NCI-H1105 (cell line): ENCODE measurements at regions not wholly inside any gene's neighbourhood (a gene's known extent, or its start where the extent isn't known, plus 50 kb on each side); places are given as distances from the start of the nearest gene placed in this dataset.

ENCODE experiments used
- DNase-seq: peaks from one replicate; lab custom pipeline; 2025; lab: John Stamatoyannopoulos, UW

- no peak for DNase-seq
Observed at GRCh38 chr2:20540587-20541293, 93.9 kb downstream of the RHOB start.

DNA sequence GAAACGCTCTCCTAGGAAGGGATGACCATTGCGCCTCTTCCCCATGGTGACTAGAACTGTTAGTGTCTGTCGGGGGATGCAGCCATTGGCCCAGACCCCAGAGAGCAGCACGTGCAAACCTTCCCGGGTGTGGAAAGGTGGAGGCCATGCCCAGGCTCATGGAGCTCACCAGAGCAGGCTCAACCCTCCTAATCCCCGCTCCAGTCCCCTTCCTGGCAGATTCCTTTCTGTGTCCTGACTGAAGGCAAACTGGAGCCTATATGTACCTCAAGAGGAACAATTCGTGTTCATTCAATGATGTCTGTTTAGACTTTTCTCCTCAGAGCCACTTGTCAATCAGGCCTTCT, 94.4 kb downstream of the RHOB start:
- DNase-seq: no peak

DNA sequence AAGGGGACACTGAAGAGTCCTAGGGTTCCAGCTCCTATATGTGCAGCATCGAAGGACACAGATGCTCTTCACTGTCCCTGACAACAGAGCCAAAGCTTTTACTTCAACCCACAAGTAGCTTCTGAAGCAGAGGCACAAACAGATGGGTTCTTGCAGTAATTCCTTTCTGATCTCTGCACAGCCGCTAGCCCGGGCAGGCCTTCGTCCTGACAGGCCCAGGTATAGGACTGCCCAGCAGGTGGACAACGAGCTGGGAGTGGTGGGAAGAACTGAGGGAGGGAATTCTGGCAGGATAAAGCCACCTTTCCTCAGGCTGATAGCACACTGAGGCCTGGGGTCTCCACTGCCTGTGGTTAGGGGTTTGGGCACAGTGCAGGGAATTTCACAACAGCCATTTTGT, 94.8 kb downstream of the RHOB start:
- no peak for DNase-seq

GRCh38 chr2:20542269-20542668, 95.4 kb downstream of the RHOB start:
- no peak for DNase-seq

GRCh38 chr2:20542746-20543468, 96.0 kb downstream of the RHOB start:
- DNase-seq: no peak

- DNase-seq: no peak
Observed at GRCh38 chr2:20543469-20544152, 96.7 kb downstream of the RHOB start.

DNA sequence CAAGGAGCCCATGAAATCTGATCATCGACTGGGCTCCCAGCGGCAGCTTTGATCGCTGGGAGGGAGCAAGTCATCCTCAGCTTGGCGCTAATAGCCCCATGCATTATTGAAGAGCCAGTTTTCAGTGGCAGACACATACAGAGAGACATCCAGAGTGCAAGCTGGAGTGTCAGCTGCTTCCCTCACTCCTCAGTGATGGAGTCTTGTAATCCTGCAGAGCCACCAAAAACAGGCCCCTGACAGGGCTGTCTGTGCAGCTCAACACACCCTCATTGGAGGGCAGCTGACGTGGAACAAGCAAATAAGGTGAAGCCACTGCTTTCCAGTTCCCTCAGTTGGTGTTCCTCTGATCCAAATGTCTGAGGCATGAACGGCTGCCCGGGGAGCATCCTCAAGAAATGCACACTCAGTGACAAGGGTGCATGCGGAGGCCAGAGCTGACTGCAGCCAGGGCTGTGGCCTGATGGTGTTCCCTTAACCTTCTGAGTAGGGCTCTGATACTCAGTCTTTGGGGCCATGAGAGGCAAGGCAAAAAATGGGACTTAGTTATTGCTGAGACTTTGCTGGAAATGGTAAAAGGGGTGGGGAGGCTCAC, 97.4 kb downstream of the RHOB start:
- no peak for DNase-seq

GRCh38 chr2:20549144-20549543, 101.8 kb downstream of the HS1BP3 start:
- no peak for DNase-seq

- DNase-seq: no peak
Observed at GRCh38 chr2:20549691-20550348, 101.1 kb downstream of the HS1BP3 start.

- no peak for DNase-seq
Observed at GRCh38 chr2:20551260-20551944, 99.5 kb downstream of the HS1BP3 start.

DNA sequence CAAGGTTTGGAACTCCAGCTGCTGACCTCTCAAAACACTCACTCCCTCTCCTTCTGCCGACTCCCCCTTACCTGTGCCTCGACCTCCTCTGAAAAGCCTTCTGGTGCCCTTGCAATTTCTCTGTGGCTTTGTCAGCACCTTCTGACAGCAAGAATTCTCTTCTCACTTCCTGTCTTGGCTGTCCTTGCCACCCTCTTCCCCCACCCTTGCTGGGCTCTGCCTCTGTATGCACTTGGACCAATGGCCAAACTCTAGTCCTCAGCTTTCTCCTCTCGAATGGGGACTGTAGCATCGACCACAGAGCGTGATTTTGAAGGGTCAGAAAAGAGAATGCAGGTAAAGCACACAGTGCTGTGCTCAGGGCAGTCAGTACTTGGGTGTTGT, 99.0 kb downstream of the HS1BP3 start:
- DNase-seq: no peak

GRCh38 chr2:20552847-20553246, 98.1 kb downstream of the HS1BP3 start:
- no peak for DNase-seq

DNA sequence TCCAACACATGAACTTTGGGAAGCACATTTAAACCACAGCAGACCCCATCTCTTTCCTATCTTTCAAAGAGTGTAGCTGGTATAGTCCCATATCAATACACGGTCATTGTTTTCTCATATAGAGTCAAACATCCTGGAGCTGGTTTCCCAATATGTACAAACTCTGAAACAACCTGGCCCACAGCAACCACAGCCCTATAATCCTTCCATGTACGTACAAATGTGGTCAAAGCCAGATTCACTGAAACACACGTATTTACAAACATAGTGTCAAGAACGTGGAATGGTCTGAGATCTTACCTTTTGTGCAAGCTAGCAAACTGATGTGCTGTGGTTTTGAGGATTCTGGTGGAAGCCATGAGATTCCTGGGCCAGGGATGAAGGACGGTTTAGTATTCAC, 97.3 kb downstream of the HS1BP3 start:
- no peak for DNase-seq

GRCh38 chr2:20555954-20556353, 94.9 kb downstream of the HS1BP3 start:
- DNase-seq: no peak

DNA sequence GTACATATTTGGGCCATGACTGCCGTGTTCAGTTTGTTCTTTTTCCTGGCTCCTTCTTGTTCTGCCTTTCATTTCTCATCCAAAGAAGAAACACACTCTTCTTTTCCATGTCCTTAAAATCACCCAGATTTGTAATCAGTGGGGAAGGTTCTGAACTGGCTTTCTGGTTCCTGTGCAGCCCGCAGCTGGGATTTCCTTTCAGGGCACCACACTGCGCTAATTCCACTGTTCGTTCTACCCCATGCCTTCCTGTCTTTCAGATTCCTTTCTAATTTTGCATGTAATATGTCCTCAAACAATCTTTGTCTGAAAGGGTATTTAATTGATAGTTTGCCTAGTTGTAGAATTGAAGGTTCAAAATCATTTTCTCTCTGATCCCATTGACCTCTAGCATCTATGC, 94.1 kb downstream of the HS1BP3 start:
- DNase-seq: no peak

DNA sequence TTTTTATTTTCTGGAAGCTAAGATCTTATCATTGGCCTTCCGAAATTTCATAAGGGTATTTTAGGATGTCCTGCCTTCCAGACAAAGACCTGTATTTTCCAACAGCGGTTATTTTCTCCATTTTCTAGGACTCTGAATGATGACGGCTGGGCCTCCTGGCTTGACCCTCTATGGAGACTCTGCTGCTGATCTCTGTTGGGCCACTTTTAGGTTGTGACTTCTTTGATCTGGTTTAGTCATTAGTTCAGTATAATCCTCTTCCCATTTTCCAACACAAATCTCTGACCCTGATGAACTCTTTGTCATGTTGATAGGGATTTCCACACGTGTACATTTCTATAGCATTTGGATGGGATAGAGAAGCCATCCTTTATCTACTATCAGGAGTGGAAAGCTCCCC, 93.7 kb downstream of the HS1BP3 start:
- no peak for DNase-seq

DNA sequence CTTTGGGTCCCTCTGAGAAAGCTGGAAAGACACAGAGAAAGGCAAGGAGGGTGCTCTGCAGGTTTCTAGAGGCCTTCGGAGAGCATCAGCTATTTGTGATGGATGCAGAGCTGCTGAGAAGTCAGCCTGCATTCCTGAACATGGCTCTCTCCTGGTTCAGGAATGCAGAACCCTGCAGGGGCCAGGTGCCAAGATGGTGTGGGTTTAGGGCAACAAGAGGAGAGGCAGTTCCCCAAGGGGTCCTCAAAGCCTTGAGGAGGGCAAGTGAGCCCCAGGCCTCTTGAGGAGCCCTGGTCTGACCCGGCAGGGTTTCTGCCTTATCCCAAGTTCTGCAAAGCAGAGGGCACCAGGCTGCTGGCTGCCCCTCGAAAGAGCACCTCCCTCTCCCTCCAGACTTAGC, 93.3 kb downstream of the HS1BP3 start:
- DNase-seq: no peak

- no peak for DNase-seq
Observed at GRCh38 chr2:20558391-20559150, 92.3 kb downstream of the HS1BP3 start.

DNA sequence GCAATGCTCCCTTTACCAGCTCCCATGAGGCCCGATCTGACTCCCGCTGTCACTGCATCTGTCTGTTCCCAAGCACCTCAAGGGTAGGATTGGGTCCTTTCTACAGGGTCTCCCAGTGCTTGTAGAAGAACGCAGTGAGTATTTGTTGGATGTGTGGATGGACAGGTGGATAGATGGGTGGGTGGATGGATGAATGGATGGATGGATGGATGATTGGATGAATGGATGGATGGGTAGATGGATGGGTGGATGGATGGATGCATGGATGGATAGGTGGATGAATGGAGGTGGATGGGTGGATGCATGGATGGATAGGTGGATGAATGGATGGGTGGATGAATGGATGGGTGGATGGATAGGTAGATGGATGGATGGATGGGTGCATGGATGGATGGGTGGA, 91.6 kb downstream of the HS1BP3 start:
- DNase-seq: no peak

GRCh38 chr2:20560011-20560410, 90.9 kb downstream of the HS1BP3 start:
- no peak for DNase-seq
